ENCODE measurements at regions not wholly inside any gene's neighbourhood (a gene's known extent, or its start where the extent isn't known, plus 50 kb on each side); places are given as distances from the start of the nearest gene placed in this dataset.

DNA sequence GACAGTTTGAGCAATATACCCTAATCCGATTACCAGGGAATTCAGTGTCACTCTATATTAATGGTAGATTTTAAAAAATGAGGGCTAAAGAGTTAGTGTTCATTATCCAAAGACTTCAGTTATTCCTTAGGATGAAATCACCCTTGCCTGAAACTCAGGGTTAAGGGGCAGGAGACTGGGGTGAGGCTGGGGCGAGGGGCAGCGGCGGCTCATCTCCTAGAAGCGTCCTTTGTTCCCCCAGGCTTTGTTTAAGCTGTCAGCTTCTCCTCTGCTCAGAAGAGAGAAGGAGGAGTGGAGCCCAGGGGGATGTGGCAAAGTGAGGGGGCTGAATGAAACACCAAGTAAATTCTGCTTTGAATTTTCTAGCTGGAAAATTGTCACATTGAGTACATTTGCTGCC, 117.7 kb upstream of the ELAC2 start:
- Histone ChIP-seq H3K4me3 (no peak overlapping the region), H3K27me3 (no peaks in the 10 kb centered on the region), H3K36me3 (no peaks in the 10 kb centered on the region), H3K4me1 (no peaks in the 10 kb centered on the region), H3K9me3 (no peaks in the 10 kb centered on the region), H3K27ac (no peak overlapping the region)
- no peak for DNase-seq (ENCODE audit: low spot score)
- TF ChIP-seq, protein P1, sequence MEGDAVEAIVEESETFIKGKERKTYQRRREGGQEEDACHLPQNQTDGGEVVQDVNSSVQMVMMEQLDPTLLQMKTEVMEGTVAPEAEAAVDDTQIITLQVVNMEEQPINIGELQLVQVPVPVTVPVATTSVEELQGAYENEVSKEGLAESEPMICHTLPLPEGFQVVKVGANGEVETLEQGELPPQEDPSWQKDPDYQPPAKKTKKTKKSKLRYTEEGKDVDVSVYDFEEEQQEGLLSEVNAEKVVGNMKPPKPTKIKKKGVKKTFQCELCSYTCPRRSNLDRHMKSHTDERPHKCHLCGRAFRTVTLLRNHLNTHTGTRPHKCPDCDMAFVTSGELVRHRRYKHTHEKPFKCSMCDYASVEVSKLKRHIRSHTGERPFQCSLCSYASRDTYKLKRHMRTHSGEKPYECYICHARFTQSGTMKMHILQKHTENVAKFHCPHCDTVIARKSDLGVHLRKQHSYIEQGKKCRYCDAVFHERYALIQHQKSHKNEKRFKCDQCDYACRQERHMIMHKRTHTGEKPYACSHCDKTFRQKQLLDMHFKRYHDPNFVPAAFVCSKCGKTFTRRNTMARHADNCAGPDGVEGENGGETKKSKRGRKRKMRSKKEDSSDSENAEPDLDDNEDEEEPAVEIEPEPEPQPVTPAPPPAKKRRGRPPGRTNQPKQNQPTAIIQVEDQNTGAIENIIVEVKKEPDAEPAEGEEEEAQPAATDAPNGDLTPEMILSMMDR (IDR thresholded peaks at IDR 0.05), result no peak

DNA sequence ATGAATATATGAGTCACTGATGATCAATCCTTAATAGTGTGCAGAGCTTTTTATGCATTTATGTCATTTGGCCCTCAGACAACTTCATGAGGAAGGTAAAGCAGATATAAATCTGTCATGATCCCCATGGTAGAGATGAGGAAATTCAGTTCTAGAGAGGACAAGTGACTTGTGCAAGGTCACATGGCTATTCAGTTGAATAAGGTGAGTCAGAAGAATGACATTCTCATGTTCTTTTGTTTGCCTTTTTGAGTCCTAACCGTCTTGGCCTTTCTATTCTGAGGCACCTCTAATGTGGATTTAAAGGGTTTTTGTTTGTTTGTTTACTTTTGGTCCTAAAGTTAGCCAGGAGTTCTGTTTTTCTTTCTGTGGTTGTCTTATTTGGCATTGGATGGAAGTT, 116.2 kb upstream of the ELAC2 start:
- Histone ChIP-seq H3K27ac (no peak overlapping the region), H3K36me3 (no peaks in the 10 kb centered on the region)

DNA sequence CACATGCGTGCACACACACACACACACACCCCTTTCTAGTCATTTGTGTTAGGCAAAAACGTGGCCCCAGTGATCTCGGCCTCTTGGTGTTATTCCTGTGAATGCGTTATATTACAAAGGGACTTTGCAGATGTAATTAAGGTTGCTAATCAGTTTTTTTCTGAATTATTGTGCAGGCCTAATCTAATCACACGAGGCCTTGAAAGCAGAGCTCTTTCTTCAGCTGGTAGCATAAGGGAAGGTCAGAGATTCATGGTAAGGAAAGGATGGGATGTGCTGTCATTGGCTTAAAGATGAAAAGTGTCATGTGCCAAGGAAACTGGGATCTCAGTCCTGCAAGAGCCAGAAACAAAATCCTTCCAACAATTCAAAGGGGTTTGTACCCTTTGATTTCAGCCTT, 113.4 kb upstream of the ELAC2 start:
- Histone ChIP-seq H3K9me3 (no peaks in the 10 kb centered on the region), H3K27ac (no peak overlapping the region), H3K4me3 (no peak overlapping the region), H3K4me1 (no peaks in the 10 kb centered on the region), H3K36me3 (no peaks in the 10 kb centered on the region), H3K27me3 (no peaks in the 10 kb centered on the region)
- TF ChIP-seq, protein P1 (IDR thresholded peaks at IDR 0.05), result no peak
- DNase-seq (ENCODE audit: low spot score), result no peak

More for the DNA sequence above, 116.2 kb upstream of the ELAC2 start:
- Histone ChIP-seq H3K4me1 (no peaks in the 10 kb centered on the region), H3K27me3 (no peaks in the 10 kb centered on the region), H3K4me3 (no peak overlapping the region), H3K9me3 (no peaks in the 10 kb centered on the region)
- TF ChIP-seq, protein P1 (IDR thresholded peaks at IDR 0.05), result no peak
- DNase-seq (ENCODE audit: low spot score), result no peak

DNA sequence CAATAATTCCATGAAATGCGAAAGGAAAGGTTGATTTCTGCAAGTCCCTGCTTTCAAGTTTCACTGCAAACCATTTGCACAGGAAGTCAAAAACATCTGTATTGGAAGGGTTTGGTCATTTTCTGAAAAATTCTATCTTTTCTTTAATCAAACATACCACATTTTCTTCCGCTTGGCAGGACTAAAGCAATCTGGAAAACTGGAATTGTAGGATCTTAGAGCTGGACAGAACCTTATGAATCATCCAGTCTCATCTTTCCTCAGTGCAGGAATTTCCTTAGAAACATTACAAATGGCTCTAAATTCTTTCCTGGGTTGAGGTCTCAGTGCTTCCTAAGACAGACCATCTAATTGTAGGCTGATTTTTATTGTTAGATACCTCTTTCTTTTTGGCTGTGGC, 111.5 kb upstream of the ELAC2 start:
- no peak overlapping the region for H3K4me3 ChIP-seq

DNA sequence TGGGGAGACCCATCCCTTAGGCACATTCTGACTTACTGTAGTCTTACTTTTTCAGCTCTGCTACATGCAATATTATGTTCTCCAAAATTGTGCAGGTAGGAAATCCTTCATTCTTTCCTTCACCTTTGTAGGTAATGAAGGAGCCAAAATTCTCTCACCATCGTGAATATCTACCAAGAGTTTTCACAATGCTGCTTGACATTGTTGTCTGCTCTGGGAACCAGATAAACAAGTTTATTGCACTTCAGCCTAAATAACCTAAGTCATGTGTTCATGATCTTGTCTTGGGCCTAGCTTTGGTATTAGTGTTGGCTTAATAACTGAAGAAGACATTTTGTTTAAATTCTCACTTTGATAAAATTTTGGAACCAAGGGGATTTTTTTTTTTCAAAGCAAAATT, 110.8 kb upstream of the ELAC2 start:
- Histone ChIP-seq H3K27me3 (no peaks in the 10 kb centered on the region), H3K4me3 (no peak overlapping the region), H3K9me3 (no peaks in the 10 kb centered on the region), H3K4me1 (no peaks in the 10 kb centered on the region), H3K36me3 (no peaks in the 10 kb centered on the region), H3K27ac (no peak overlapping the region)
- DNase-seq (ENCODE audit: low spot score), result no peak
- TF ChIP-seq, protein P1 (IDR thresholded peaks at IDR 0.05), result no peak

More for the DNA sequence above, 111.5 kb upstream of the ELAC2 start:
- no peaks in the 10 kb centered on the region for H3K27me3 ChIP-seq
- H3K4me1 ChIP-seq, result no peaks in the 10 kb centered on the region
- no peaks in the 10 kb centered on the region for H3K36me3 ChIP-seq
- no peak for DNase-seq (ENCODE audit: low spot score)
- TF ChIP-seq, protein P1 (IDR thresholded peaks at IDR 0.05), result no peak
- H3K9me3 ChIP-seq, result no peaks in the 10 kb centered on the region
- H3K27ac ChIP-seq, result no peak overlapping the region

DNA sequence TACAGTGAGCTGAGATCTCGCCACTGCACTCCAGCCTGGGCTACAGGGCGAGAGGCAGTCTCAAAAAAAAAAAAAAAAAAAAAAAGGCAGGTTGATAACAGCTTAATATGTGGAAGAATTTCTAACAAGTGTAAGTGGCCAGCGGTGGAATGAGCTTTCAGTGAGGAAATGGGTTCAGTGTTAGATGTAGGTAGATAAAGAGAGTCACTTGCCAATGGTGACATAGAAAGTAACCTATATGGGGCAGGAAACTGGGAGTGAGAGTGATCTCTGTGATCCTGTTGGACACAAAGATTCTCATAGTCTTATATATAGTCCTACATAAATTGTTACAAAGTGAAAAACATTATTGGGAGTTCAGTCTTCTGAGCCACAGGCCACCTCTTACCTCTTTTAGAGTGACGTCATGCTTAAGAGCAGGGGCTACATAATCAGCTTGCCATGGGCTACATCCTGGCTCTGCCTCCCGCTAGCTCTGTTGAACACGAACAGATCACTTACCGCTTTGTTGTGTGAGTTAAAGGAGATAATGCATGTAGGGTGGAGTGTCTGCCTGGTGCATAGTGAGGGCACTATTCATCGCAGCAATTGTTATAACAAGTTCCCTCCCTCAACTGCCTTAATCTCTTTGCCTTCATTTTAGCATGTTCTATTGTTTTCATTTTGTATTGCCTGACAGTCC, 110.2 kb upstream of the ELAC2 start:
- H3K9me3 ChIP-seq, result no peaks in the 10 kb centered on the region
- H3K4me1 ChIP-seq, result no peaks in the 10 kb centered on the region
- H3K27me3 ChIP-seq, result no peaks in the 10 kb centered on the region
- DNase-seq (ENCODE audit: low spot score), result no peak
- H3K36me3 ChIP-seq, result no peaks in the 10 kb centered on the region
- H3K4me3 ChIP-seq, result no peak overlapping the region
- no peak overlapping the region for H3K27ac ChIP-seq
- TF ChIP-seq, protein P1 (IDR thresholded peaks at IDR 0.05), result no peak

All from right atrium auricular region (tissue), 2 donors.